Brain microvascular endothelial cell (primary cell): ENCODE measurements at regions not wholly inside any gene's neighbourhood (a gene's known extent, or its start where the extent isn't known, plus 50 kb on each side); places are given as distances from the start of the nearest gene placed in this dataset.
"Not testable (repeated sequence)": the region's sequence is repeated elsewhere in the genome, so short reads cannot be mapped to it uniquely, and the experiment has no call there.

Experiments
- DNase-seq: peaks from one replicate; pipeline ENCODE4 v3.0.0-alpha.2; 2020
- H3K27ac ChIP-seq: fragments of 250-450 bp; sonication (Bioruptor Pico); 2 replicates; pipeline ENCODE4 v1.5.1; 2020; ENCODE audit warnings: mild to moderate bottlenecking, moderate library complexity
- H3K27me3 ChIP-seq: fragments of 250-450 bp; sonication (Bioruptor Pico); replicated peaks from 2 replicates; pipeline ENCODE4 v1.5.1; 2020; ENCODE audit warnings: mild to moderate bottlenecking
- H3K36me3 ChIP-seq: fragments of 250-450 bp; sonication (Bioruptor Pico); replicated peaks from 2 replicates; pipeline ENCODE4 v1.5.1; 2020; ENCODE audit warnings: mild to moderate bottlenecking
- H3K4me3 ChIP-seq: 2 replicates; pipeline ENCODE4 v1.5.1; 2011; ENCODE audit warnings: low read depth, mild to moderate bottlenecking, control low read depth, low read length, moderate library complexity
- in situ Hi-C: cut with HindIII; loops from 2 replicates; pipeline ENCODE4 v1.10.0; 2017; ENCODE audit warnings: low sequenced_read_pairs, low pct_ligation_motif_present
- TF ChIP-seq, protein P1 (sequence below): IDR thresholded peaks from 2 replicates; pipeline ENCODE4 v1.5.1; 2011; ENCODE audit warnings: low read depth, mild to moderate bottlenecking, moderate library complexity, low read length, control low read depth, inconsistent platforms; ENCODE audit errors: missing control alignments

DNA sequence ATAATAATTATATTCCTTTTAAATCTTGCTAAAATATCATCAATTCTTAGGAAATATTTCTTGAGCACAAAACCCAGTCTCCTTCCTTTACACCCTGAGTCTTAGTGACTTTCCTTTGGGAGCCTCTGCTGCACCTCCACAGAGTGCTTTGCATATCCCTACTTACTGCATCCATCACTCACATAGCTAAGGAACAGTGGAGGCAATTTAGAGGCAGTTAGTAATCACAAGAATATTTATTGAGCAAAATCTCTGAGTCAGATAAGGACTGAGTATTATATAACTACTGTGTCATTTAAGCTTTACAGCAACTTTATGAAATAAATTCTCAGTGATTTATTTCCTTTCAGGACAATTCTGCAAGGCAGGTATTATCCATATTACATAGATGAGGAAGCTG lies 327.7 kb downstream of the TMX3 start:
- no peak overlapping the region for H3K4me3 ChIP-seq
- no peak for DNase-seq
- no peaks in the 10 kb centered on the region for H3K27me3 ChIP-seq
- H3K27ac ChIP-seq: no peak overlapping the region
- in situ Hi-C loops: no loop called here
- TF ChIP-seq, protein P1, sequence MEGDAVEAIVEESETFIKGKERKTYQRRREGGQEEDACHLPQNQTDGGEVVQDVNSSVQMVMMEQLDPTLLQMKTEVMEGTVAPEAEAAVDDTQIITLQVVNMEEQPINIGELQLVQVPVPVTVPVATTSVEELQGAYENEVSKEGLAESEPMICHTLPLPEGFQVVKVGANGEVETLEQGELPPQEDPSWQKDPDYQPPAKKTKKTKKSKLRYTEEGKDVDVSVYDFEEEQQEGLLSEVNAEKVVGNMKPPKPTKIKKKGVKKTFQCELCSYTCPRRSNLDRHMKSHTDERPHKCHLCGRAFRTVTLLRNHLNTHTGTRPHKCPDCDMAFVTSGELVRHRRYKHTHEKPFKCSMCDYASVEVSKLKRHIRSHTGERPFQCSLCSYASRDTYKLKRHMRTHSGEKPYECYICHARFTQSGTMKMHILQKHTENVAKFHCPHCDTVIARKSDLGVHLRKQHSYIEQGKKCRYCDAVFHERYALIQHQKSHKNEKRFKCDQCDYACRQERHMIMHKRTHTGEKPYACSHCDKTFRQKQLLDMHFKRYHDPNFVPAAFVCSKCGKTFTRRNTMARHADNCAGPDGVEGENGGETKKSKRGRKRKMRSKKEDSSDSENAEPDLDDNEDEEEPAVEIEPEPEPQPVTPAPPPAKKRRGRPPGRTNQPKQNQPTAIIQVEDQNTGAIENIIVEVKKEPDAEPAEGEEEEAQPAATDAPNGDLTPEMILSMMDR: no peak
- H3K36me3 ChIP-seq: no peaks in the 10 kb centered on the region

DNA sequence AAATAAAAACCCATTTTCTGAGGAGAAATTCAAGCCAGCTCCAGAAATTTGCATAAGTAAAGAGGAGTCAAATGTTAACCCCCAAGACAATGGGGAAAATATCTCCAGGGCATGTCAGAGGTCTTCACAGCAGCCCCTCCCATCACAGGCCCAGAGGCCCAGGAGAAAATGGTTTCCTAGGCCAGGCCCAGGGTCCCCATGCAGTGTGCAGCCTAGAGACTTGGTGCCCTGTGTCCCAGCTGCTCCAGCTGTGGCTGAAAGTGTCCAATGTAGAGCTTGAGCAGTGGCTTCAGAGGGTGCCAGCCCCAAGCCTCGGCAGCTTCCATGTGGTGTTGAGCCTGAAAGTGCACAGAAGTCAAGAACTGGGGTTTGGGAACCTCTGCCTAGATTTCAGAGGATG lies 330.9 kb downstream of the TMX3 start:
- in situ Hi-C loops, H3K36me3 ChIP-seq, DNase-seq, H3K4me3 ChIP-seq, H3K27me3 ChIP-seq, H3K27ac ChIP-seq: not testable (repeated sequence)

DNA sequence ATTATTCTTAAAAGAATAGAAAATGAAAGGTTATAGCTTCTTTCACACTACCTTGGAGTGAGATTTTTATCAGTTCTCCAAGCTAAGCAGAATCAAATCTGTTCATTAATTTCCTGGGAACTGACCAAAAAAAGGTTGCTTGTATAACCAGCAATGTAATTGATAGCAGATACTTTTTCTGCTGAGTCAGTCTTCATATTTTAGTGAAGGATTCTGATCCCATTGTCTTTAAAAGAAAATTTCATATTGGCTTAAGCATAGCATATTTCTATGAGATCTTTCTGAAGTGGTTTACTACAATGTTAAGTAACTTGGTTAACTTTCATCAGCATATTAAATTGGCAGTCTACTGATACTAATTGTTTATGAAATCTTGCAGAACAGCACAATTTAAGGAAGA lies 338.0 kb downstream of the TMX3 start:
- no peak overlapping the region for H3K27ac ChIP-seq
- no peaks in the 10 kb centered on the region for H3K36me3 ChIP-seq
- TF ChIP-seq, protein P1: no peak
- H3K4me3 ChIP-seq: no peak overlapping the region
- H3K27me3 ChIP-seq: no peaks in the 10 kb centered on the region
- no peak for DNase-seq
- in situ Hi-C loops: no loop called here

DNA sequence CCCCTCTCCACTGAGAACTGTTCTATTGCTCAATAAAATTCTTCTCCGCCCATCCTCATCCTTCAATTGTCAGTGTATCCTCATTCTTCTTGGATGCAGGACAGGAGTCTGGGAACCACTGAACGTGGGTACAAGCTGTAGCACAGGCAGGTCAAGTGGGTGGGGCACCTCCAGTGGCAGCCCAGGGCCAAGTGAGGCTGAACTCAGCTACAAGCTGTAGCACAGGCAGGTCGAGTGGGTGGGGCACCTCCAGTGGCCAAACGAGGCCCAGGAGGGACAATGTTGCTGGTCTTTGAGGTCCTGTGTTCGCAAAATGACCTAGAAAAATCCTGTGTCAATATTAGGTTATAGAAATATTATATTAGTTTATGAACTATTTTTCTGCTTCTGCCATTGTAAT lies 352.0 kb downstream of the TMX3 start:
- no peak for DNase-seq
- no peak overlapping the region for H3K4me3 ChIP-seq
- in situ Hi-C loops: no loop called here
- no peaks in the 10 kb centered on the region for H3K36me3 ChIP-seq
- no peaks in the 10 kb centered on the region for H3K27me3 ChIP-seq
- no peak overlapping the region for H3K27ac ChIP-seq
- TF ChIP-seq, protein P1: no peak

DNA sequence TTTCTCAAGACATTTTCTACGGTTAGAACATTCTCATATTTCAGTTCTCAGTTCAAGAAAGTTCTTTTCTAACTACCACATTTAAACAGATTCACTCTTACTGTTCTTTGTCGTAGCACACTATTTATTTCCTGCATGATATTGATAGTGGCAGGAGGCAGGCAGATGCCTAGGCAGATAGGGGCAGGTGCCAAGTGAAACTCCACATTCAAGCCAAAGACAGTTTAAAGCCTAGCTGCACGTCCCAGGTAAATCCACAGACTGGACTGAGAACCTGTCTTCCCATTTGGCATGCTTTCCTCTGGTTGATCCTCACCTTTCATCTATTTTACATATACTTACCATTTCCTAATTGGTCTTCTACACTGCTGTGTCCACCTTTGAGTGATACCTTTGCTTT lies 359.3 kb downstream of the TMX3 start:
- in situ Hi-C loops: no loop called here
- Histone ChIP-seq H3K4me3 (no peak overlapping the region), H3K27me3 (no peaks in the 10 kb centered on the region), H3K27ac (no peak overlapping the region), H3K36me3 (no peaks in the 10 kb centered on the region)
- TF ChIP-seq, protein P1: no peak
- no peak for DNase-seq

DNA sequence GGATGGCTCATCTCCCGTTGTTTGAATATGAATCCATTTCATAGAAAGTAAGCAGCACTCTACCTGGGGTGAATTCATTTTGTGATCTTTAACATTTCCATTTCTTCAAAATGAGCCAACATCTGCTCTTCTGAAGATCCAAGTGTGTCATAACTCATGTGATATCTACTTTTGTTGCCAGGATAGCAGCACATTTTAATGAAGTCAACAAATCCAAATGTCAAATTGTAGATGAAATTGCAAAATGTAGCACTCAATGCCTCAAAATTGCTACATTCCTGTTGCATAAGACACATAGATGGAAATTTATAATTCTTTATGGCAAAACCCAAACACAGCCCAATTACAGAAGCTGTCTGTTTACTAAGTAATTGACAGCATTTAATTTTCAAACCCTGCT lies 360.7 kb downstream of the TMX3 start:
- in situ Hi-C loops: no loop called here

More for the DNA sequence above, 360.7 kb downstream of the TMX3 start:
- no peak overlapping the region for H3K4me3 ChIP-seq
- no peaks in the 10 kb centered on the region for H3K36me3 ChIP-seq
- H3K27ac ChIP-seq: no peak overlapping the region
- TF ChIP-seq, protein P1: no peak
- no peak for DNase-seq
- no peaks in the 10 kb centered on the region for H3K27me3 ChIP-seq
